ENCODE measurements at regions not wholly inside any gene's neighbourhood (a gene's known extent, or its start where the extent isn't known, plus 50 kb on each side); places are given as distances from the start of the nearest gene placed in this dataset.

DNA sequence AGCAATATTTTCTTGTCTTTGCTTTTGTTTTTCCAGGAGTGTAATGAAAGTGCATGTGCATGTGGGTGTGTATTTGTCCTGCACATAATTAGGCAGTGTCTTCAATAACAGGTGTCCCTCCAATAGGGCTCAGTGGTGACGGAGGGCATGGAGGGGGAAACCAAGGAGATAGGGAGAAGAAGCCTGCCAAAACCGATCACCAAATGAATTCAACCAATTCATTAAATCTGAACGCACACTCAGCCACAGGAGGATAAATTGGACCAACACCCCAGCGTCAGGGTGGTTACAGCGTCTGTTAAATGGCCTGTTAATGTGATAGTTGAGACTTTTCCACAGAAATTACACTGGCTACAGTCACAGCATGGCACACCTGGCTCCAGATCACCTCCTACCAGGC lies 527.6 kb downstream of the CD83 start:
- Histone ChIP-seq H3K36me3 (ENCODE audit: control insufficient read depth in 2 of 2, insufficient read depth in 2 of 2, low read length in 1 of 2) (no peaks in the 10 kb centered on the region), H3K27ac (ENCODE audit: control insufficient read depth, insufficient read depth) (no peak overlapping the region), H3K79me2 (ENCODE audit: control insufficient read depth, insufficient read depth, low read length) (no peaks in the 10 kb centered on the region), H3K27me3 (replicated peaks in 1 of 2; ENCODE audit: control insufficient read depth in 2 of 2, insufficient read depth in 2 of 2, low read length in 1 of 2) (peaks cover 0 to 3% of the 10 kb centered on the region in 2 experiments; a peak in 1 of 4 replicates), H4K20me1 (ENCODE audit: control insufficient read depth, insufficient read depth) (no peaks in the 10 kb centered on the region), H3K4me2 (ENCODE audit: control insufficient read depth, insufficient read depth) (no peak overlapping the region), H3K9ac (ENCODE audit: control insufficient read depth, insufficient read depth, low read length) (no peak overlapping the region), H3K4me1 (ENCODE audit: control insufficient read depth, insufficient read depth, low read length) (0 out of 2 replicates have a peak, but pooled peaks cover 3% of the 10 kb centered on the region), H3K9me3 (replicated peaks; ENCODE audit: control insufficient read depth, insufficient read depth, low read length) (no peaks in the 10 kb centered on the region), H2AFZ (ENCODE audit: control insufficient read depth, low read depth, low read length) (no peak overlapping the region), H3K4me3 (no peak overlapping the region)
- 43% methylated on average over 5 of the region's 5 CpGs for WGBS (ENCODE audit: insufficient coverage, insufficient replicate concordance, low lambda C conversion rate, missing lambda C conversion rate)
- POLR2A ChIA-PET = no interaction called here
- RAD21 ChIA-PET (ENCODE audit: unreplicated experiment) = no interaction called here
- CTCF ChIA-PET = interaction anchor here (1.0 to 1.4 kb wide), 2 partner anchors 9 to 11 kb away, joined by 3 read pairs; no protein-coding TSS in a partner anchor
- FAIRE-seq (no peak), DNase-seq (ENCODE audit: low read depth, low spot score) (no peak), ATAC-seq (no peak)
- SMC1A ChIA-PET (ENCODE audit: uncharacterized antibody, unreplicated experiment) = interaction anchor here (1.1 to 1.4 kb wide), 2 partner anchors 16 kb away, joined by 3 read pairs; no protein-coding TSS in a partner anchor
- intact Hi-C loops (cut with micrococcal nuclease; ENCODE audit: unreplicated experiment) = no loop called here
- BruUV-seq (replicated peaks) = no TSS peak
- in situ Hi-C loops (cut with MboI) = no loop called here
- TF ChIP-seq SREBF1 (IDR thresholded peaks at IDR 0.05; ENCODE audit: low read length) = no peak
- TF ChIP-seq ZNF274 (IDR thresholded peaks at IDR 0.05; ENCODE audit: insufficient read depth, insufficient read length) = no peak
- TF ChIP-seq NBN (IDR thresholded peaks at IDR 0.05) = no peak
- no peak for TF ChIP-seq EED (IDR thresholded peaks at IDR 0.05; ENCODE audit: low read depth)
- TF ChIP-seq TBL1XR1 (IDR thresholded peaks at IDR 0.05; ENCODE audit: low read depth, low read length) = no peak
- TF ChIP-seq CEBPB (IDR thresholded peaks at IDR 0.05; ENCODE audit: borderline replicate concordance in 1 of 2, low read depth in 2 of 2, low read length in 2 of 2) = no peak
- no peak for TF ChIP-seq TARDBP (IDR thresholded peaks at IDR 0.05; ENCODE audit: borderline replicate concordance)
- TF ChIP-seq SMC3 (IDR thresholded peaks at IDR 0.05; ENCODE audit: borderline replicate concordance, low read length) = no peak
- TF ChIP-seq, protein P1, sequence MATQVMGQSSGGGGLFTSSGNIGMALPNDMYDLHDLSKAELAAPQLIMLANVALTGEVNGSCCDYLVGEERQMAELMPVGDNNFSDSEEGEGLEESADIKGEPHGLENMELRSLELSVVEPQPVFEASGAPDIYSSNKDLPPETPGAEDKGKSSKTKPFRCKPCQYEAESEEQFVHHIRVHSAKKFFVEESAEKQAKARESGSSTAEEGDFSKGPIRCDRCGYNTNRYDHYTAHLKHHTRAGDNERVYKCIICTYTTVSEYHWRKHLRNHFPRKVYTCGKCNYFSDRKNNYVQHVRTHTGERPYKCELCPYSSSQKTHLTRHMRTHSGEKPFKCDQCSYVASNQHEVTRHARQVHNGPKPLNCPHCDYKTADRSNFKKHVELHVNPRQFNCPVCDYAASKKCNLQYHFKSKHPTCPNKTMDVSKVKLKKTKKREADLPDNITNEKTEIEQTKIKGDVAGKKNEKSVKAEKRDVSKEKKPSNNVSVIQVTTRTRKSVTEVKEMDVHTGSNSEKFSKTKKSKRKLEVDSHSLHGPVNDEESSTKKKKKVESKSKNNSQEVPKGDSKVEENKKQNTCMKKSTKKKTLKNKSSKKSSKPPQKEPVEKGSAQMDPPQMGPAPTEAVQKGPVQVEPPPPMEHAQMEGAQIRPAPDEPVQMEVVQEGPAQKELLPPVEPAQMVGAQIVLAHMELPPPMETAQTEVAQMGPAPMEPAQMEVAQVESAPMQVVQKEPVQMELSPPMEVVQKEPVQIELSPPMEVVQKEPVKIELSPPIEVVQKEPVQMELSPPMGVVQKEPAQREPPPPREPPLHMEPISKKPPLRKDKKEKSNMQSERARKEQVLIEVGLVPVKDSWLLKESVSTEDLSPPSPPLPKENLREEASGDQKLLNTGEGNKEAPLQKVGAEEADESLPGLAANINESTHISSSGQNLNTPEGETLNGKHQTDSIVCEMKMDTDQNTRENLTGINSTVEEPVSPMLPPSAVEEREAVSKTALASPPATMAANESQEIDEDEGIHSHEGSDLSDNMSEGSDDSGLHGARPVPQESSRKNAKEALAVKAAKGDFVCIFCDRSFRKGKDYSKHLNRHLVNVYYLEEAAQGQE (IDR thresholded peaks at IDR 0.05; ENCODE audit: low read depth, low read length) = no peak
- no peak for TF ChIP-seq MLLT1 (IDR thresholded peaks at IDR 0.05)
- no peak for TF ChIP-seq ZNF592 (IDR thresholded peaks at IDR 0.05)
- TF ChIP-seq PML (IDR thresholded peaks at IDR 0.05; ENCODE audit: low read length) = no peak
- TF ChIP-seq, protein P2, sequence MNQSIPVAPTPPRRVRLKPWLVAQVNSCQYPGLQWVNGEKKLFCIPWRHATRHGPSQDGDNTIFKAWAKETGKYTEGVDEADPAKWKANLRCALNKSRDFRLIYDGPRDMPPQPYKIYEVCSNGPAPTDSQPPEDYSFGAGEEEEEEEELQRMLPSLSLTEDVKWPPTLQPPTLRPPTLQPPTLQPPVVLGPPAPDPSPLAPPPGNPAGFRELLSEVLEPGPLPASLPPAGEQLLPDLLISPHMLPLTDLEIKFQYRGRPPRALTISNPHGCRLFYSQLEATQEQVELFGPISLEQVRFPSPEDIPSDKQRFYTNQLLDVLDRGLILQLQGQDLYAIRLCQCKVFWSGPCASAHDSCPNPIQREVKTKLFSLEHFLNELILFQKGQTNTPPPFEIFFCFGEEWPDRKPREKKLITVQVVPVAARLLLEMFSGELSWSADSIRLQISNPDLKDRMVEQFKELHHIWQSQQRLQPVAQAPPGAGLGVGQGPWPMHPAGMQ (IDR thresholded peaks at IDR 0.05; ENCODE audit: borderline replicate concordance) = no peak
- no peak for TF ChIP-seq NFYB (IDR thresholded peaks at IDR 0.05; ENCODE audit: insufficient read depth, low read depth, low read length)
- no peak for TF ChIP-seq EP300 (IDR thresholded peaks at IDR 0.05; ENCODE audit: borderline replicate concordance in 1 of 2, control insufficient read depth in 1 of 2, low read depth in 2 of 2, low read length in 2 of 2)

All from GM12878 (cell line).